Heart left ventricle (tissue), 13 donors: ENCODE measurements at regions not wholly inside any gene's neighbourhood (a gene's known extent, or its start where the extent isn't known, plus 50 kb on each side); places are given as distances from the start of the nearest gene placed in this dataset.

ENCODE experiments used
- CTCF ChIP-seq, 12 donors: fragments of 200-600 bp; sonication (generic) in 4 of 12; IDR thresholded peaks; one replicate each; pipeline versions ENCODE4 v1.5.0 to v1.8.0; 2018 to 2022; ENCODE audit warnings: antibody characterized with exemption in 12 of 12, mild to moderate bottlenecking in 5 of 12
- POLR2A ChIP-seq, 2 donors: fragments of 450-650 bp; IDR thresholded peaks; one replicate each; pipeline ENCODE4 v1.6.1; 2017; ENCODE audit warnings: antibody characterized with exemption in 2 of 2, mild to moderate bottlenecking in 2 of 2, moderate library complexity in 2 of 2
- donor health status: ischemic (EF 13 %, LVEDD 7.1; RV severe dilation, severe dysfunction).
- donor health status: DM: no; HTN: yes; CAD: no.
- donor health status: DM: no; HTN: no; CAD: no.
- donor health status: ischemic (EF 25% LVEDD 6.9; RV normal size, moderate dysfunction).
- donor health status: ischemic (EF 25% LVEDD 5.7; RV mildly dilated, moderate dysfunction).
- donor health status: ischemic (EF 35%, LVEDD 5.7; RV mildly dilated, moderate dysfunction).
- donor health status: nonischemic (EF 11% LVEDD 7.7; RV severe dilation, severe dysfunction).
- donor health status: DM: yes; HTN: yes; CAD: no.
- donor health status: PGD.
- donor health status: ischemic (EF 29% LVEDD 5.4; RV normal size, mild dysfunction).
- donor health status: nonischemic (EF 23%, LVEDD 6.1; RV moderate dilation, normal function).

DNA sequence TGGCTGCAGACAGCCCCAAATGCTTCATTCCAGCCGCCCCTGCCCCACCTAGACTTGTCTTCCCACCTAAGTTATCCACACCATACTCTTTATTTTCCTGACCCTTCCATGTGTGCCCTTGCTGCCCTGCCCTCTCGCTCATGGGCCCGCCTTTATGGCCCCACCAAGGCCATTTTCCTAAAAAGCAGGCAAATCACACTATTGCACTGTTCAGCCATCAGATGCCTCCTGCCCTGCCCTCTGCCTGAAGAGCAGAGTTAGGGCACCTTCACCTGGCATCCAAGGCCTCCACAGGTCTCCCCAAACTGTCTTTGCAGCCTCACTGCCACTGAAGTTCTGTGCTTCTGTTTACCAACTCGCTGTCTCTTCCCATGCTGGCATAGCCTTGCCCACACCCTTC, 496.7 kb downstream of the EIPR1 start:
- no peak for TF ChIP-seq CTCF (IDR thresholded peaks at IDR 0.05)
- TF ChIP-seq POLR2A (IDR thresholded peaks at IDR 0.05): no peak
